Neuronal stem cell (in vitro differentiated cells): ENCODE measurements at regions not wholly inside any gene's neighbourhood (a gene's known extent, or its start where the extent isn't known, plus 50 kb on each side); places are given as distances from the start of the nearest gene placed in this dataset.

ENCODE experiments used
- DNase-seq: peaks from one replicate; pipeline ENCODE4 v3.0.0-alpha.2; 2013; ENCODE audit warnings: low spot score
- H2AFZ ChIP-seq: one replicate; pipeline ENCODE4 v1.6.1; 2013; ENCODE audit warnings: mild to moderate bottlenecking, low read length, inconsistent platforms
- H2AK5ac ChIP-seq: 2 replicates; pipeline ENCODE4 v1.6.1; 2013; ENCODE audit warnings: low read depth, mild to moderate bottlenecking, inconsistent platforms, low read length, moderate library complexity, mixed read lengths
- H2BK120ac ChIP-seq: 2 replicates; pipeline ENCODE4 v1.6.1; 2013; ENCODE audit warnings: low read depth, mild to moderate bottlenecking, inconsistent platforms, low read length, moderate library complexity, mixed read lengths
- H2BK12ac ChIP-seq: one replicate; pipeline ENCODE4 v1.6.1; 2013; ENCODE audit warnings: low read length, inconsistent platforms
- H2BK15ac ChIP-seq: 2 replicates; pipeline ENCODE4 v1.6.1; 2013; ENCODE audit warnings: mild to moderate bottlenecking, low read length, inconsistent platforms, mixed read lengths
- H2BK5ac ChIP-seq: one replicate; pipeline ENCODE4 v1.6.1; 2013; ENCODE audit warnings: inconsistent platforms, mild to moderate bottlenecking, low read length, moderate library complexity
- H3K14ac ChIP-seq: one replicate; pipeline ENCODE4 v1.6.1; 2013; ENCODE audit warnings: low read length, inconsistent platforms
- H3K18ac ChIP-seq: 2 replicates; pipeline ENCODE4 v1.6.1; 2013; ENCODE audit warnings: low read length, inconsistent platforms
- H3K23ac ChIP-seq: 2 replicates; pipeline ENCODE4 v1.6.1; 2013; ENCODE audit warnings: low read depth, mild to moderate bottlenecking, mixed read lengths, low read length, inconsistent platforms; ENCODE audit not compliant: poor library complexity
- H3K27ac ChIP-seq: replicated peaks from 3 replicates; pipeline ENCODE4 v1.5.1; 2013; ENCODE audit warnings: low read length, inconsistent platforms
- H3K27me3 ChIP-seq, 3 experiments: 2 replicates each; pipeline ENCODE4 v1.6.1; 2013; ENCODE audit warnings: low read length in 3 of 3, mild to moderate bottlenecking in 2 of 3, inconsistent platforms in 1 of 3, low read depth in 1 of 3, mixed read lengths in 1 of 3, moderate library complexity in 1 of 3; ENCODE audit not compliant: control insufficient read depth in 3 of 3, insufficient read depth in 3 of 3
- H3K36me3 ChIP-seq, 2 donors: replicated peaks in 1 of 2; 2 replicates each; pipeline ENCODE4 v1.6.1; 2013; ENCODE audit warnings: low read length in 2 of 2; ENCODE audit not compliant: control insufficient read depth in 2 of 2, insufficient read depth in 2 of 2
- H3K4ac ChIP-seq: 2 replicates; pipeline ENCODE4 v1.6.1; 2013; ENCODE audit warnings: inconsistent platforms, mild to moderate bottlenecking, low read length, moderate library complexity
- H3K4me1 ChIP-seq, 2 donors: 1 replicate in 1 of 2; 2 replicates in 1 of 2; pipeline ENCODE4 v1.6.1; 2013; ENCODE audit warnings: low read length in 2 of 2, low read depth in 1 of 2; ENCODE audit not compliant: control insufficient read depth in 2 of 2, insufficient read depth in 1 of 2
- H3K4me2 ChIP-seq: one replicate; pipeline ENCODE4 v1.6.1; 2013; ENCODE audit warnings: mild to moderate bottlenecking, low read length, inconsistent platforms; ENCODE audit not compliant: insufficient read depth, poor library complexity, severe bottlenecking
- H3K4me3 ChIP-seq, 2 donors: 2 replicates each; pipeline ENCODE4 v1.5.1; 2013; ENCODE audit warnings: low read length in 2 of 2, mild to moderate bottlenecking in 2 of 2, inconsistent platforms in 1 of 2, moderate library complexity in 1 of 2
- H3K79me1 ChIP-seq: one replicate; pipeline ENCODE4 v1.6.1; 2013; ENCODE audit warnings: low read depth, mild to moderate bottlenecking, inconsistent platforms, low read length, moderate library complexity
- H3K9ac ChIP-seq: one replicate; pipeline ENCODE4 v1.6.1; 2013; ENCODE audit warnings: mild to moderate bottlenecking, low read depth, low read length, inconsistent platforms; ENCODE audit not compliant: poor library complexity
- H3K9me3 ChIP-seq, 2 donors: replicated peaks in 1 of 2; 2 replicates each; pipeline versions ENCODE3 to v1.6.1; 2013; ENCODE audit warnings: low read length in 2 of 2, mild to moderate bottlenecking in 2 of 2, inconsistent platforms in 1 of 2, low read depth in 1 of 2, mixed read lengths in 1 of 2, moderate library complexity in 1 of 2; ENCODE audit not compliant: control insufficient read depth in 2 of 2, insufficient read depth in 1 of 2
- H4K8ac ChIP-seq: one replicate; pipeline ENCODE4 v1.6.1; 2013; ENCODE audit warnings: low read depth, mild to moderate bottlenecking, inconsistent platforms, low read length, moderate library complexity
- H4K91ac ChIP-seq: one replicate; pipeline ENCODE4 v1.6.1; 2013; ENCODE audit warnings: low read length, low read depth, mild to moderate bottlenecking, inconsistent platforms; ENCODE audit not compliant: poor library complexity
- WGBS, 2 donors: extraction: QIAGEN DNeasy Blood & Tissue Kit; methylation state at CpG; one replicate each; pipeline ENCODE4 v1.1.7; 2013; ENCODE audit warnings: missing lambda C conversion rate in 2 of 2, mixed read lengths in 1 of 2; ENCODE audit not compliant: insufficient read length in 2 of 2, insufficient replicate concordance in 1 of 2; ENCODE audit errors: extremely low coverage in 2 of 2; 5-methylcytosine and 5-hydroxymethylcytosine counted together

DNA sequence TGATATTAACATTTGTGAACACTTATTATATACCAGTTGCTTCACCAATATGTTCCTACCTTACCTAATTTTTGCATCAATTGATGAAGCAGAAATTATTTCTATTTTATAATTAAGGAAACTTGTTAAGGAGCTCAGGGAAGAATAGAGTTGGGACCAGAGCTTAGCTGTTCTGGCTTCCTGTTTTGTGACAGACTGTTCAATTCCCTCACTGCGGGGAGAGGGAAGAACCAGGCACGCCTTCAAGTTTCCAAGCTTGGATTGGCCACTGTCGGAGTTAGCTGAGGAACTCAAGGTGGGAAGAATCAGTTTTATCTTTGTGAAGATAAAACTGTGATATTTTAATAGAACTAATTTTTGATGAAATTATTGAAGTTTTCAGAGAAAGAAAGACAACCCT, 142.3 kb upstream of the LMO4 start:
- no peak overlapping the region for H2BK5ac ChIP-seq
- H2AK5ac ChIP-seq, result no peak overlapping the region
- no peaks in the 10 kb centered on the region for H3K27me3 ChIP-seq
- no peak overlapping the region for H3K14ac ChIP-seq
- H2BK120ac ChIP-seq, result no peak overlapping the region
- H3K18ac ChIP-seq, result no peak overlapping the region
- no peak overlapping the region for H4K91ac ChIP-seq
- DNase-seq, result no peak
- H3K4me3 ChIP-seq, result no peak overlapping the region
- H3K23ac ChIP-seq, result no peak overlapping the region
- H2BK12ac ChIP-seq, result no peak overlapping the region
- H3K36me3 ChIP-seq, result no peaks in the 10 kb centered on the region
- H3K4ac ChIP-seq, result no peak overlapping the region
- no peak overlapping the region for H2BK15ac ChIP-seq
- peaks cover 0 to 2% of the 10 kb centered on the region in 2 donors for H3K9me3 ChIP-seq
- WGBS, 2 donors, result no CpG with 5 or more reads among the region's 3 CpGs
- H4K8ac ChIP-seq, result no peak overlapping the region
- no peak overlapping the region for H2AFZ ChIP-seq
- H3K4me2 ChIP-seq, result no peak overlapping the region
- H3K27ac ChIP-seq, result no peak overlapping the region
- H3K79me1 ChIP-seq, result no peaks in the 10 kb centered on the region
- H3K9ac ChIP-seq, result no peak overlapping the region
- peaks cover 0 to 5% of the 10 kb centered on the region in 2 donors for H3K4me1 ChIP-seq

DNA sequence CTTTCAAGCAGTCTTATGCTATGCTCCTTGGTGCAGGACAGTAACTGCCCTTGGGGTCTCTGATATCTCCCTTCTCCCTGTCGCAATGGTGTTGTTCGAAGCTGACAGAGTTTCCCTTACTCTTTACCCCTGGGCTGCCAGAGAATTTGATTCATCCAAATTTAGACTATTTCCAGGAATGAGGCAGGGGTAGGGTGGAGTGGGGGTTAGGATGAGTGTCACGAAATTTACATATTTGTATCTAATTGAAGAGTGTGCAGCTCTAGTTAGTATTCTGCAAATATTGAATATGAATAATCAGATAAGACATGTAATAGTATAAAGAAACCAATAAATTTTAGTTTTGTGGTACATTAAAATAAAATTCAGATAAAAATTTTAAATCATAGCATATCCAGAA, 140.0 kb upstream of the LMO4 start:
- no peaks in the 10 kb centered on the region for H3K79me1 ChIP-seq
- H3K36me3 ChIP-seq, result no peaks in the 10 kb centered on the region
- H2BK5ac ChIP-seq, result no peak overlapping the region
- no CpG with 5 or more reads among the region's 3 CpGs for WGBS, 2 donors
- H3K4me2 ChIP-seq, result no peak overlapping the region
- H2BK120ac ChIP-seq, result no peak overlapping the region
- no peak overlapping the region for H3K9ac ChIP-seq
- H2BK12ac ChIP-seq, result no peak overlapping the region
- H3K9me3 ChIP-seq, result peaks cover 0 to 2% of the 10 kb centered on the region in 2 donors
- no peak overlapping the region for H3K4me3 ChIP-seq
- H3K18ac ChIP-seq, result no peak overlapping the region
- no peak for DNase-seq
- no peak overlapping the region for H2AK5ac ChIP-seq
- no peak overlapping the region for H3K27ac ChIP-seq
- no peaks in the 10 kb centered on the region for H3K27me3 ChIP-seq
- H3K14ac ChIP-seq, result no peak overlapping the region
- H3K4me1 ChIP-seq, result peaks cover 0 to 3% of the 10 kb centered on the region in 2 donors
- no peak overlapping the region for H4K91ac ChIP-seq
- no peak overlapping the region for H4K8ac ChIP-seq
- H3K4ac ChIP-seq, result no peak overlapping the region
- no peak overlapping the region for H2AFZ ChIP-seq
- no peak overlapping the region for H3K23ac ChIP-seq
- H2BK15ac ChIP-seq, result no peak overlapping the region

DNA sequence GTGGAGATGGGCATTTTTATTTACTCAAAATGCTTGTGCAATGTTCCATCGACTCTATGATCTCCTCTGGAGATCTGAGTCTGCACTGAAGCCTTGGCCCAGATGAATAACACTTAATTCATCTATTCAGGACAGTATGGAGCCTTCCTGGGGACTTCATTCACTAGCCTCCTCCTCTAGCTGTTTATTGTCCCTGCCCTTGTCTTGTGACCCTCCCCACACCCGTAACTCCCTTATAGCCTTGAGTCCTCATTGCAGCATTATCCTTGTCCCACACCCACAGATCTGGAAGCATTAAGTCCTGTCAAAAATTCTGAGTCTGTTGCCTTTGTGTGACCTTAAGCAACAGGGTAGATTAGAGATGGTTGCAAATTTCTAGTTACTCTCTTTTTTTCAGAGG, 138.3 kb upstream of the LMO4 start:
- Histone ChIP-seq H3K79me1 (no peaks in the 10 kb centered on the region), H2AFZ (no peak overlapping the region), H4K8ac (no peak overlapping the region), H3K9ac (no peak overlapping the region), H3K4me3 (no peak overlapping the region), H3K14ac (no peak overlapping the region), H2BK12ac (no peak overlapping the region), H3K4ac (no peak overlapping the region), H3K23ac (no peak overlapping the region), H3K27ac (no peak overlapping the region), H2BK120ac (no peak overlapping the region), H3K27me3 (no peaks in the 10 kb centered on the region), H3K36me3 (no peaks in the 10 kb centered on the region), H3K4me2 (no peak overlapping the region), H2BK5ac (no peak overlapping the region), H3K18ac (no peak overlapping the region), H2BK15ac (no peak overlapping the region), H3K9me3 (no peaks in the 10 kb centered on the region), H2AK5ac (no peak overlapping the region), H4K91ac (no peak overlapping the region), H3K4me1 (peaks cover 0 to 3% of the 10 kb centered on the region in 2 donors)
- no CpG with 5 or more reads among the region's 2 CpGs for WGBS, 2 donors
- DNase-seq, result no peak

DNA sequence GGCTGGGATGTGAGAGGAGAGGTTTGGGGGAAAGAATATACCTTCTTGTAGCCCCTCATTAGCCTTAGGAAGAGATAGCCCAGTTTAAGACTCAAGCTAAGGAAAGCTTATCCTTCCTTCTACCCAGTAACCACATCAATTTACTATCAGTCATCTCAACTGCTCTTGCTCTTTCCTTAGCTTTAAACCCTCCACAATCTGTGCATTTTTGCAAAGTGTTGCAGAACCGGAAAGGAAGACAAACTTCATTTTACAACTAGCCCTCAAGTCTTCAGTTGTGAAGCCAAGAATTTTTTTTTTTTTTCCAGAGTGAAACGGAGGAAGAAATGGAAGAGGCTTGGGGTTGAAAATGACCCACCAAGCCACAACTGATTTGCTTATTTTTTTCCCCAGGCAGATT, 137.0 kb upstream of the LMO4 start:
- no peak overlapping the region for H3K14ac ChIP-seq
- DNase-seq, result no peak
- H4K8ac ChIP-seq, result no peak overlapping the region
- H2BK15ac ChIP-seq, result no peak overlapping the region
- no CpG with 5 or more reads among the region's 2 CpGs for WGBS, 2 donors
- no peak overlapping the region for H3K4me3 ChIP-seq
- H3K36me3 ChIP-seq, result no peaks in the 10 kb centered on the region
- no peak overlapping the region for H2BK5ac ChIP-seq
- no peak overlapping the region for H2AFZ ChIP-seq
- H2BK120ac ChIP-seq, result no peak overlapping the region
- no peak overlapping the region for H2AK5ac ChIP-seq
- H3K18ac ChIP-seq, result no peak overlapping the region
- H3K79me1 ChIP-seq, result no peaks in the 10 kb centered on the region
- no peak overlapping the region for H3K9ac ChIP-seq
- no peak overlapping the region for H2BK12ac ChIP-seq
- no peak overlapping the region for H3K4ac ChIP-seq
- no peak overlapping the region for H3K27ac ChIP-seq
- no peak overlapping the region for H4K91ac ChIP-seq
- H3K27me3 ChIP-seq, result no peaks in the 10 kb centered on the region
- H3K23ac ChIP-seq, result no peak overlapping the region
- no peaks in the 10 kb centered on the region for H3K9me3 ChIP-seq
- peaks cover 0 to 3% of the 10 kb centered on the region in 2 donors for H3K4me1 ChIP-seq
- no peak overlapping the region for H3K4me2 ChIP-seq
